Suprapubic skin (tissue), 4 donors: ENCODE measurements at regions not wholly inside any gene's neighbourhood (a gene's known extent, or its start where the extent isn't known, plus 50 kb on each side); places are given as distances from the start of the nearest gene placed in this dataset.

Experiments used
- EP300 ChIP-seq: sonication (generic); formaldehyde crosslinking; IDR thresholded peaks from one replicate; pipeline ENCODE4 v1.6.1; 2017; ENCODE audit warnings: antibody characterized with exemption
- POLR2A ChIP-seq, 2 donors: fragments of 450-650 bp; IDR thresholded peaks; one replicate each; pipeline ENCODE4 v1.6.1; 2017; ENCODE audit warnings: antibody characterized with exemption in 2 of 2, mild to moderate bottlenecking in 2 of 2, moderate library complexity in 2 of 2
- POLR2AphosphoS5 ChIP-seq, 3 donors: sonication (generic); formaldehyde crosslinking; IDR thresholded peaks; one replicate each; pipeline ENCODE4 v1.6.1; 2017; ENCODE audit warnings: antibody characterized with exemption in 3 of 3
- TF ChIP-seq, protein P1 (sequence below), 2 donors: fragments of 200-600 bp in 1 of 2; fragments of 450-650 bp in 1 of 2; sonication (generic) in 1 of 2; IDR thresholded peaks; one replicate each; pipeline ENCODE4 v1.5.1; 2016 to 2019; ENCODE audit warnings: antibody characterized with exemption in 2 of 2, mild to moderate bottlenecking in 1 of 2, moderate library complexity in 1 of 2

DNA sequence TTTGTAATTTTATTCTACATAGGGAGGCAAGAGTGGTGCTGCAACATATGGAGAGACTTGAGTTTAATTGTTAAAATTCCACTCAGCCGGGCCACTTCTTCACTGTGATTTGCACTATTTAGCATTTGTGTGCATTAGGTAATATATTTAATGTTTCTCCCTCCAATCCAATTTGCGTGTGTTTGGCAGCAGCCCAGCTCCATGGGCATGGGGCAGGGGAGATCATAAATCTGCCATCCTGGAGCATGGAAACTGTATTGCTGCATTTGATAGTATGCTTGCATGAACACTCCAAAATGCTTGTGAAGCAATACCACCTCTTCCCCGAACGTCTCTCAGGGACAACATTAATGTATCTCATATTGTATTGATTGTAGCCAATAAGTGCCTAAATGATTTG is 339.1 kb upstream of the RBFOX1 start:
- TF ChIP-seq, protein P1, sequence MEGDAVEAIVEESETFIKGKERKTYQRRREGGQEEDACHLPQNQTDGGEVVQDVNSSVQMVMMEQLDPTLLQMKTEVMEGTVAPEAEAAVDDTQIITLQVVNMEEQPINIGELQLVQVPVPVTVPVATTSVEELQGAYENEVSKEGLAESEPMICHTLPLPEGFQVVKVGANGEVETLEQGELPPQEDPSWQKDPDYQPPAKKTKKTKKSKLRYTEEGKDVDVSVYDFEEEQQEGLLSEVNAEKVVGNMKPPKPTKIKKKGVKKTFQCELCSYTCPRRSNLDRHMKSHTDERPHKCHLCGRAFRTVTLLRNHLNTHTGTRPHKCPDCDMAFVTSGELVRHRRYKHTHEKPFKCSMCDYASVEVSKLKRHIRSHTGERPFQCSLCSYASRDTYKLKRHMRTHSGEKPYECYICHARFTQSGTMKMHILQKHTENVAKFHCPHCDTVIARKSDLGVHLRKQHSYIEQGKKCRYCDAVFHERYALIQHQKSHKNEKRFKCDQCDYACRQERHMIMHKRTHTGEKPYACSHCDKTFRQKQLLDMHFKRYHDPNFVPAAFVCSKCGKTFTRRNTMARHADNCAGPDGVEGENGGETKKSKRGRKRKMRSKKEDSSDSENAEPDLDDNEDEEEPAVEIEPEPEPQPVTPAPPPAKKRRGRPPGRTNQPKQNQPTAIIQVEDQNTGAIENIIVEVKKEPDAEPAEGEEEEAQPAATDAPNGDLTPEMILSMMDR (IDR thresholded peaks at IDR 0.05) = no peak
- TF ChIP-seq POLR2A (IDR thresholded peaks at IDR 0.05) = no peak
- TF ChIP-seq POLR2AphosphoS5 (IDR thresholded peaks at IDR 0.05) = no peak
- TF ChIP-seq EP300 = no peak
